K562 (cell line): ENCODE measurements at regions not wholly inside any gene's neighbourhood (a gene's known extent, or its start where the extent isn't known, plus 50 kb on each side); places are given as distances from the start of the nearest gene placed in this dataset.

Source experiments
- ATAC-seq: fragments of 200-7000 bp; cut with Tn5 transposase; 3 replicates; pipeline ENCODE4 v1.9.1; 2020; ENCODE audit warnings: moderate library complexity
- BruUV-seq: library from RNA; stranded (reverse); fragments of 400-500 nt; replicated peaks from 2 replicates; lab custom pipeline; 2021; lab: Mats Ljungman, UMichigan
- CTCF ChIA-PET: fragments of 300-600 bp; formaldehyde crosslinking; extraction: SDS; loops from one replicate; lab custom pipeline; 2021; ENCODE audit warnings: low intra/inter-chr PET ratio; lab: Yijun Ruan, JAX
- POLR2A ChIA-PET: fragments of 300-600, 350-650 bp; sonication (Branson Sonifier 250); formaldehyde crosslinking; extraction: SDS; loops from one replicate; lab custom pipeline; 2021; ENCODE audit warnings: antibody characterized with exemption, inconsistent platforms; lab: Yijun Ruan, JAX
- DNase-seq, 4 experiments: peaks; one replicate each; pipeline versions ENCODE4 v3.0.0 to v3.0.0-alpha.2; 2011 to 2018; ENCODE audit warnings: low spot score in 3 of 4, mixed read lengths in 3 of 4; ENCODE audit errors: extremely low read depth in 1 of 4
- FAIRE-seq: peaks from 2 replicates; lab custom pipeline; 2011; peaks lifted over from hg19 to GRCh38; lab: Jason Lieb, UNC
- H2AFZ ChIP-seq: 2 replicates; pipeline ENCODE4 v1.6.0; 2011; ENCODE audit warnings: low read depth, low read length, control low read depth, inconsistent platforms
- H3K27ac ChIP-seq: fragments of 200-600 bp; 3 replicates; pipeline ENCODE4 v1.8.0; 2011; ENCODE audit warnings: low read depth, mild to moderate bottlenecking, control low read depth, inconsistent platforms, low read length, moderate library complexity, mixed read lengths; ENCODE audit errors: extremely low read depth
- H3K27me3 ChIP-seq, 2 experiments: fragments of 300-600 bp in 1 of 2; 2 replicates in 1 of 2; 3 replicates in 1 of 2; pipeline versions ENCODE4 v1.6.0 to v1.8.0; 2011; ENCODE audit warnings: inconsistent platforms in 2 of 2, low read length in 2 of 2, mild to moderate bottlenecking in 1 of 2, mixed read lengths in 1 of 2, moderate library complexity in 1 of 2; ENCODE audit not compliant: control insufficient read depth in 2 of 2, insufficient read depth in 2 of 2
- H3K36me3 ChIP-seq: fragments of 300-600 bp; 3 replicates; pipeline ENCODE4 v1.8.0; 2011; ENCODE audit warnings: mild to moderate bottlenecking, low read length, inconsistent platforms; ENCODE audit not compliant: control insufficient read depth, insufficient read depth
- H3K4me1 ChIP-seq, 2 experiments: fragments of 200-600 bp in 1 of 2; replicated peaks in 1 of 2; 2 replicates in 1 of 2; 3 replicates in 1 of 2; pipeline versions ENCODE4 v1.5.1 to v1.8.0; 2011; ENCODE audit warnings: inconsistent platforms in 2 of 2, low read length in 2 of 2, mild to moderate bottlenecking in 1 of 2, mixed read lengths in 1 of 2, moderate library complexity in 1 of 2; ENCODE audit not compliant: control insufficient read depth in 2 of 2, insufficient read depth in 2 of 2
- H3K4me2 ChIP-seq: 2 replicates; pipeline ENCODE4 v1.6.1; 2011; ENCODE audit warnings: low read length, control low read depth, inconsistent platforms, mixed read lengths; ENCODE audit not compliant: insufficient read depth
- H3K4me3 ChIP-seq: fragments of 200-600 bp; sonication (generic), shearing (Covaris generic); 2 replicates; pipeline ENCODE4 v1.5.1; 2016; ENCODE audit warnings: control low read depth, inconsistent platforms
- H3K79me2 ChIP-seq: fragments of 200-600 bp; 3 replicates; pipeline ENCODE4 v1.8.0; 2011; ENCODE audit warnings: low read length, inconsistent platforms; ENCODE audit not compliant: control insufficient read depth, insufficient read depth
- H3K9ac ChIP-seq, 2 experiments: 2 replicates each; pipeline versions ENCODE4 v1.6.0 to v1.6.1; 2011; ENCODE audit warnings: low read depth in 2 of 2, low read length in 2 of 2, control low read depth in 1 of 2, inconsistent platforms in 1 of 2, mild to moderate bottlenecking in 1 of 2, mixed read lengths in 1 of 2; ENCODE audit not compliant: insufficient read depth in 1 of 2
- H3K9me1 ChIP-seq: one replicate; pipeline ENCODE4 v1.6.0; 2011; ENCODE audit warnings: inconsistent platforms, mild to moderate bottlenecking, low read length, moderate library complexity; ENCODE audit not compliant: control insufficient read depth, insufficient read depth
- H3K9me3 ChIP-seq: replicated peaks from 2 replicates; pipeline ENCODE4 v1.5.1; 2011; ENCODE audit warnings: low read depth, low read length, inconsistent platforms; ENCODE audit not compliant: control insufficient read depth, insufficient read depth
- H4K20me1 ChIP-seq: replicated peaks from 2 replicates; pipeline ENCODE4 v1.6.1; 2011; ENCODE audit warnings: low read length, inconsistent platforms, mixed read lengths; ENCODE audit not compliant: control insufficient read depth, insufficient read depth
- E2F4 ChIP-seq: sonication (generic); formaldehyde crosslinking; IDR thresholded peaks from 2 replicates; pipeline ENCODE4 v1.8.0; 2022; ENCODE audit warnings: mild to moderate bottlenecking, low read depth, missing genetic modification reagents
- EGR1 ChIP-seq: fragments of 450-650 bp; conservative IDR thresholded peaks from 2 replicates; pipeline ENCODE4 v1.6.1; 2017; ENCODE audit warnings: mild to moderate bottlenecking
- FUS ChIP-seq: fragments of 200-400 bp; formaldehyde crosslinking; optimal IDR thresholded peaks from 2 replicates; pipeline ENCODE3; 2017; ENCODE audit warnings: low read depth, low read length
- NRF1 ChIP-seq, 2 experiments: fragments of 450-650 bp; IDR thresholded peaks in 1 of 2; conservative IDR thresholded peaks in 1 of 2; 2 replicates each; pipeline ENCODE4 v1.6.1; 2014; ENCODE audit warnings: mild to moderate bottlenecking in 2 of 2
- NUFIP1 ChIP-seq: fragments of 450-650 bp; IDR thresholded peaks from 2 replicates; pipeline ENCODE4 v1.6.1; 2018; ENCODE audit not compliant: partially characterized antibody
- RAD51 ChIP-seq: fragments of 450-650 bp; IDR thresholded peaks from 2 replicates; pipeline ENCODE4 v1.7.1; 2016; ENCODE audit warnings: low read depth, mild to moderate bottlenecking, borderline replicate concordance
- RERE ChIP-seq: sonication (generic); formaldehyde crosslinking; IDR thresholded peaks from 2 replicates; pipeline ENCODE4 v1.8.0; 2023; ENCODE audit warnings: missing genetic modification reagents, mild to moderate bottlenecking, borderline replicate concordance
- SAFB ChIP-seq: fragments of 200-400 bp; formaldehyde crosslinking; IDR thresholded peaks from 2 replicates; pipeline ENCODE4 v1.6.1; 2017; ENCODE audit warnings: low read depth, low read length, borderline replicate concordance
- SIN3B ChIP-seq: fragments of 450-650 bp; IDR thresholded peaks from 2 replicates; pipeline ENCODE4 v1.6.1; 2017; ENCODE audit warnings: low read depth, mild to moderate bottlenecking, moderate library complexity
- SRSF3 ChIP-seq: fragments of 200-400 bp; formaldehyde crosslinking; IDR thresholded peaks from 2 replicates; pipeline ENCODE4 v1.6.1; 2016; ENCODE audit warnings: mild to moderate bottlenecking, low read length, moderate library complexity; ENCODE audit not compliant: insufficient read depth
- TAF15 ChIP-seq: fragments of 200-400 bp; formaldehyde crosslinking; IDR thresholded peaks from 2 replicates; pipeline ENCODE4 v1.6.1; 2017; ENCODE audit warnings: mild to moderate bottlenecking, low read depth, low read length, moderate library complexity
- ZNF124 ChIP-seq: sonication (generic); formaldehyde crosslinking; IDR thresholded peaks from 2 replicates; pipeline ENCODE4 v1.8.1; 2022; ENCODE audit warnings: missing genetic modification reagents
- ZNF174 ChIP-seq: fragments of 250-450 bp; sonication (Bioruptor Pico); IDR thresholded peaks from 2 replicates; pipeline ENCODE4 v1.4.0; 2020; ENCODE audit warnings: mild to moderate bottlenecking
- ZNF507 ChIP-seq: conservative IDR thresholded peaks from 2 replicates; pipeline ENCODE4 v1.6.1; 2017; ENCODE audit warnings: missing genetic modification characterization, missing compliant biosample characterization
- ZNF518B ChIP-seq: fragments of 250-450 bp; sonication (Bioruptor Pico); IDR thresholded peaks from 2 replicates; pipeline ENCODE4 v1.5.0; 2021; ENCODE audit warnings: mild to moderate bottlenecking, moderate library complexity
- WGBS: fragments of 100-300 bp; shearing (Covaris generic); methylation state at CpG from one replicate; pipeline ENCODE4 v1.1.6; 2016; ENCODE audit warnings: low coverage, mixed read lengths; ENCODE audit not compliant: insufficient coverage; ENCODE audit errors: missing lambda C conversion rate; 5-methylcytosine and 5-hydroxymethylcytosine counted together
- in situ Hi-C: fragments of 300-500 bp; cut with MboI; formaldehyde crosslinking; loops from 4 replicates; pipeline ENCODE4 v1.15.0; 2018; ENCODE audit warnings: inconsistent platforms, mixed read lengths
- intact Hi-C: fragments of 100-400 bp; cut with micrococcal nuclease; formaldehyde crosslinking; loops from 2 replicates; pipeline ENCODE4 v1.14.2; 2022

- no peaks in the 10 kb centered on the region for H3K27me3 ChIP-seq
- no peak overlapping the region for H3K27ac ChIP-seq
- ATAC-seq (no peak), DNase-seq (no peak), FAIRE-seq (no peak)
- H3K9ac ChIP-seq = no peak overlapping the region
- 0% methylated on average over 5 of the region's 5 CpGs for WGBS
- no peaks in the 10 kb centered on the region for H3K4me1 ChIP-seq
- no TSS peak for BruUV-seq
- ChIA-PET POLR2A (no interaction called here), CTCF (no interaction called here)
- no peaks in the 10 kb centered on the region for H3K36me3 ChIP-seq
- no peaks in the 10 kb centered on the region; the same call in 1 of the 2 replicates for H3K9me3 ChIP-seq
- in situ Hi-C loops (no loop called here), intact Hi-C loops (no loop called here)
- no peak overlapping the region for H2AFZ ChIP-seq
- H3K4me3 ChIP-seq = no peak overlapping the region
- no peaks in the 10 kb centered on the region for H4K20me1 ChIP-seq
- no peaks in the 10 kb centered on the region for H3K9me1 ChIP-seq
- H3K79me2 ChIP-seq = no peaks in the 10 kb centered on the region
- no peak for TF ChIP-seq ZNF124 (CRISPR knock-in tag)
- TF ChIP-seq NRF1 (conservative IDR thresholded peaks at IDR 0.05 in 1 of 2, IDR thresholded peaks at IDR 0.05 in 1 of 2) = no peak
- no peak for TF ChIP-seq ZNF518B
- TF ChIP-seq SAFB = no peak
- TF ChIP-seq TAF15 = no peak
- no peak for TF ChIP-seq E2F4 (CRISPR knock-in tag)
- TF ChIP-seq FUS = no peak
- no peak for TF ChIP-seq RAD51
- TF ChIP-seq SIN3B = no peak
- no peak for TF ChIP-seq RERE (CRISPR knock-in tag)
- TF ChIP-seq ZNF507 (tag) = no peak
- TF ChIP-seq ZNF174 (CRISPR knock-in tag) = no peak
- no peak for TF ChIP-seq SRSF3
- no peak for TF ChIP-seq NUFIP1
- TF ChIP-seq EGR1 = no peak
- TF ChIP-seq, all 486 proteins: peak for 0
- no peak overlapping the region for H3K4me2 ChIP-seq
These were observed 90.9 kb upstream of the CDH11 start for GRCh38 chr16:65212791-65213190.
